SK-N-SH treated with all-trans-retinoic acid at 6 μM for 48 hours (cell line): ENCODE measurements at regions not wholly inside any gene's neighbourhood (a gene's known extent, or its start where the extent isn't known, plus 50 kb on each side); places are given as distances from the start of the nearest gene placed in this dataset.

ENCODE experiments used
- ATAC-seq: fragments of 200-7000 bp; cut with Tn5 transposase; 3 replicates; pipeline ENCODE4 v1.9.1; 2020; ENCODE audit warnings: mild to moderate bottlenecking, moderate library complexity
- ARNTL ChIP-seq: fragments of 450-650 bp; formaldehyde crosslinking; IDR thresholded peaks from 2 replicates; pipeline ENCODE4 v1.5.0; 2020; ENCODE audit warnings: low read depth, mild to moderate bottlenecking, moderate library complexity, borderline replicate concordance
- BACH2 ChIP-seq: fragments of 250-450 bp; sonication (Bioruptor Pico); IDR thresholded peaks from 2 replicates; pipeline ENCODE4 v1.9.0; 2021; ENCODE audit warnings: mild to moderate bottlenecking, borderline replicate concordance
- CREB5 ChIP-seq: fragments of 250-450 bp; sonication (Bioruptor Pico); IDR thresholded peaks from 2 replicates; pipeline ENCODE4 v1.5.1; 2020; ENCODE audit warnings: low read depth, mild to moderate bottlenecking, moderate library complexity
- CSRNP3 ChIP-seq: fragments of 250-450 bp; sonication (Bioruptor Pico); IDR thresholded peaks from 2 replicates; pipeline ENCODE4 v1.5.1; 2021; ENCODE audit warnings: mild to moderate bottlenecking, moderate library complexity
- ESRRG ChIP-seq: fragments of 250-450 bp; sonication (Bioruptor Pico); IDR thresholded peaks from 2 replicates; pipeline ENCODE4 v1.6.1; 2021; ENCODE audit warnings: mild to moderate bottlenecking
- GLIS3 ChIP-seq: fragments of 250-450 bp; sonication (Bioruptor Pico); IDR thresholded peaks from 2 replicates; pipeline ENCODE4 v1.5.0; 2020; ENCODE audit warnings: mild to moderate bottlenecking, moderate library complexity
- ISL1 ChIP-seq: fragments of 250-450 bp; sonication (Bioruptor Pico); IDR thresholded peaks from 2 replicates; pipeline ENCODE4 v2.1.2; 2022; ENCODE audit warnings: mild to moderate bottlenecking, moderate library complexity
- OSR1 ChIP-seq: fragments of 250-450 bp; sonication (Bioruptor Pico); IDR thresholded peaks from 2 replicates; pipeline ENCODE4 v1.8.0; 2022; ENCODE audit warnings: moderate library complexity, mild to moderate bottlenecking, inconsistent platforms
- PATZ1 ChIP-seq: fragments of 250-450 bp; sonication (Bioruptor Pico); IDR thresholded peaks from 2 replicates; pipeline ENCODE4 v1.8.0; 2020; ENCODE audit warnings: mild to moderate bottlenecking, moderate library complexity, borderline replicate concordance
- POU6F1 ChIP-seq: fragments of 250-450 bp; sonication (Bioruptor Pico); IDR thresholded peaks from 2 replicates; pipeline ENCODE4 v1.8.0; 2021; ENCODE audit warnings: low read depth, mild to moderate bottlenecking, moderate library complexity, borderline replicate concordance
- PPARA ChIP-seq: fragments of 250-450 bp; sonication (Bioruptor Pico); IDR thresholded peaks from 2 replicates; pipeline ENCODE4 v1.5.0; 2020; ENCODE audit warnings: mild to moderate bottlenecking, borderline replicate concordance
- RARB ChIP-seq: fragments of 250-450 bp; sonication (Bioruptor Pico); IDR thresholded peaks from 2 replicates; pipeline ENCODE4 v1.8.0; 2021; ENCODE audit warnings: mild to moderate bottlenecking, moderate library complexity
- TCF4 ChIP-seq: fragments of 250-450 bp; sonication (Bioruptor Pico); IDR thresholded peaks from 2 replicates; pipeline ENCODE4 v1.8.0; 2021; ENCODE audit warnings: mild to moderate bottlenecking, moderate library complexity, borderline replicate concordance
- TOX ChIP-seq: fragments of 250-450 bp; sonication (Bioruptor Pico); IDR thresholded peaks from 2 replicates; pipeline ENCODE4 v1.8.0; 2021; ENCODE audit warnings: mild to moderate bottlenecking, moderate library complexity, borderline replicate concordance
- TSHZ2 ChIP-seq: fragments of 250-450 bp; sonication (Bioruptor Pico); IDR thresholded peaks from 2 replicates; pipeline ENCODE4 v1.5.0; 2020; ENCODE audit warnings: mild to moderate bottlenecking, moderate library complexity
- ZC3H10 ChIP-seq: fragments of 250-450 bp; sonication (Bioruptor Pico); IDR thresholded peaks from 2 replicates; pipeline ENCODE4 v1.5.1; 2021; ENCODE audit warnings: mild to moderate bottlenecking, moderate library complexity
- ZFP3 ChIP-seq: fragments of 250-450 bp; sonication (Bioruptor Pico); IDR thresholded peaks from 2 replicates; pipeline ENCODE4 v1.5.0; 2020; ENCODE audit warnings: mild to moderate bottlenecking, moderate library complexity
- ZFP30 ChIP-seq: fragments of 450-650 bp; formaldehyde crosslinking; IDR thresholded peaks from 2 replicates; pipeline ENCODE4 v1.5.0; 2022; ENCODE audit warnings: mild to moderate bottlenecking, moderate library complexity
- ZNF565 ChIP-seq: fragments of 450-650 bp; formaldehyde crosslinking; conservative IDR thresholded peaks from 2 replicates; pipeline ENCODE4 v1.5.0; 2020; ENCODE audit warnings: low read depth, mild to moderate bottlenecking, moderate library complexity
- ZNF70 ChIP-seq: fragments of 450-650 bp; formaldehyde crosslinking; IDR thresholded peaks from 2 replicates; pipeline ENCODE4 v1.5.0; 2020; ENCODE audit warnings: mild to moderate bottlenecking, moderate library complexity
- ZNF8 ChIP-seq: fragments of 450-650 bp; formaldehyde crosslinking; IDR thresholded peaks from 2 replicates; pipeline ENCODE4 v1.5.0; 2020; ENCODE audit warnings: mild to moderate bottlenecking, moderate library complexity

- no peak for ATAC-seq
- TF ChIP-seq ZFP3 (CRISPR knock-in tag) (no peak), TOX (CRISPR knock-in tag) (no peak), ZNF8 (CRISPR knock-in tag) (no peak)
These were observed 318.8 kb upstream of the DACH1 start for GRCh38 chr13:72185776-72186175.

GRCh38 chr13:72181661-72182060 lies 314.7 kb upstream of the DACH1 start:
- no peak for TF ChIP-seq ZFP3 (CRISPR knock-in tag)
- TF ChIP-seq RARB (CRISPR knock-in tag) = no peak
- no peak for TF ChIP-seq OSR1 (CRISPR knock-in tag)
- no peak for TF ChIP-seq ZNF8 (CRISPR knock-in tag)
- no peak for TF ChIP-seq TCF4 (CRISPR knock-in tag)
- TF ChIP-seq PPARA (CRISPR knock-in tag) = no peak
- no peak for TF ChIP-seq ISL1 (CRISPR knock-in tag)
- no peak for TF ChIP-seq ARNTL (CRISPR knock-in tag)
- no peak for TF ChIP-seq CSRNP3 (CRISPR knock-in tag)
- no peak for TF ChIP-seq BACH2 (CRISPR knock-in tag)
- no peak for TF ChIP-seq TOX (CRISPR knock-in tag)
- TF ChIP-seq POU6F1 (CRISPR knock-in tag) = no peak
- no peak for TF ChIP-seq ESRRG
- no peak for TF ChIP-seq GLIS3 (CRISPR knock-in tag)
- TF ChIP-seq PATZ1 = no peak
- TF ChIP-seq ZC3H10 (CRISPR knock-in tag) = no peak
- TF ChIP-seq ZFP30 (CRISPR knock-in tag) = no peak
- no peak for ATAC-seq

GRCh38 chr13:72180253-72180952 lies 313.4 kb upstream of the DACH1 start:
- TF ChIP-seq PPARA (CRISPR knock-in tag) = no peak
- no peak for TF ChIP-seq CSRNP3 (CRISPR knock-in tag)
- no peak for TF ChIP-seq TSHZ2
- no peak for TF ChIP-seq ISL1 (CRISPR knock-in tag)
- no peak for TF ChIP-seq RARB (CRISPR knock-in tag)
- no peak for TF ChIP-seq GLIS3 (CRISPR knock-in tag)
- no peak for TF ChIP-seq PATZ1
- no peak for TF ChIP-seq ZFP30 (CRISPR knock-in tag)
- TF ChIP-seq ZC3H10 (CRISPR knock-in tag) = no peak
- no peak for TF ChIP-seq CREB5 (CRISPR knock-in tag)
- TF ChIP-seq ESRRG = no peak
- no peak for TF ChIP-seq ZNF70 (CRISPR knock-in tag)
- no peak for TF ChIP-seq ZNF565 (CRISPR knock-in tag)
- TF ChIP-seq TOX (CRISPR knock-in tag) = no peak
- no peak for TF ChIP-seq ZFP3 (CRISPR knock-in tag)
- TF ChIP-seq BACH2 (CRISPR knock-in tag) = no peak
- no peak for ATAC-seq
